ENCODE measurements at regions not wholly inside any gene's neighbourhood (a gene's known extent, or its start where the extent isn't known, plus 50 kb on each side); places are given as distances from the start of the nearest gene placed in this dataset.

DNA sequence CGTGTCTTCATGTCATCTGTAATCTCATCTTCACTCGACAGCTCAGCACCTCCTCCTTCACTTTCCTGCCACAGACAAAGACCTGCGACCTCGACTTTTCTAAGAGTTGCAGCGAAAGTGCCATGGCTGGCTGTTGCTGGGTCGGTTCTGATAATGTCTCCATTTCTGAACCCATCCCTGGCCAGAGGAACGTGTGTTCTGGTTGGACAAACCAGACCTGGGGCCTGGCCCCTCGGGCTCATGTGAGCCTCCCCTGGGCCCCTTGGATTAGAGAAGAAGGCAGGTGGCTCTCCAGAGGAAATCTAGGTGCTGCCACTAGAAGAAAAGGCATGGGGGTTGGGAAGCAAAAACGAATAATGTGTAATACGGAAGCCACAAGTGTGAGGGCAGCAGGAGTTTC is 273.7 kb downstream of the GLRX3 start:
- 17% methylated on average over 2 of the region's 10 CpGs; no CpG with 5 or more reads in 1 of the 2 experiments for WGBS, 2 experiments (ENCODE audit: extremely low coverage in 2 of 2, insufficient read length in 1 of 2)
- peaks cover 33% of the 10 kb centered on the region for H3K9me3 ChIP-seq (ENCODE audit: control insufficient read depth, insufficient read depth, low read length)
- DNase-seq, result no peak

More for the DNA sequence above, 273.7 kb downstream of the GLRX3 start:
- no peak overlapping the region for H4K5ac ChIP-seq (ENCODE audit: low read depth, low read length)
- CTCF ChIA-PET, result no interaction called here
- TF ChIP-seq CEBPB (IDR thresholded peaks at IDR 0.05; ENCODE audit: low read depth, low read length), result no peak
- TF ChIP-seq MAFK (IDR thresholded peaks at IDR 0.05; ENCODE audit: low read depth, low read length), result no peak
- TF ChIP-seq, protein P1, sequence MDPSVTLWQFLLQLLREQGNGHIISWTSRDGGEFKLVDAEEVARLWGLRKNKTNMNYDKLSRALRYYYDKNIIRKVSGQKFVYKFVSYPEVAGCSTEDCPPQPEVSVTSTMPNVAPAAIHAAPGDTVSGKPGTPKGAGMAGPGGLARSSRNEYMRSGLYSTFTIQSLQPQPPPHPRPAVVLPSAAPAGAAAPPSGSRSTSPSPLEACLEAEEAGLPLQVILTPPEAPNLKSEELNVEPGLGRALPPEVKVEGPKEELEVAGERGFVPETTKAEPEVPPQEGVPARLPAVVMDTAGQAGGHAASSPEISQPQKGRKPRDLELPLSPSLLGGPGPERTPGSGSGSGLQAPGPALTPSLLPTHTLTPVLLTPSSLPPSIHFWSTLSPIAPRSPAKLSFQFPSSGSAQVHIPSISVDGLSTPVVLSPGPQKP (IDR thresholded peaks at IDR 0.05; ENCODE audit: borderline replicate concordance, low read depth, low read length), result no peak
- TF ChIP-seq CHD1 (IDR thresholded peaks at IDR 0.05; ENCODE audit: low read depth, low read length), result no peak
- no peak for TF ChIP-seq FOS (IDR thresholded peaks at IDR 0.05; ENCODE audit: low read depth, low read length)
- no peak for TF ChIP-seq SMC3 (IDR thresholded peaks at IDR 0.05; ENCODE audit: low read depth, low read length)
- TF ChIP-seq NFE2L2 (IDR thresholded peaks at IDR 0.05; ENCODE audit: low read depth, low read length), result no peak
- TF ChIP-seq, protein P2, sequence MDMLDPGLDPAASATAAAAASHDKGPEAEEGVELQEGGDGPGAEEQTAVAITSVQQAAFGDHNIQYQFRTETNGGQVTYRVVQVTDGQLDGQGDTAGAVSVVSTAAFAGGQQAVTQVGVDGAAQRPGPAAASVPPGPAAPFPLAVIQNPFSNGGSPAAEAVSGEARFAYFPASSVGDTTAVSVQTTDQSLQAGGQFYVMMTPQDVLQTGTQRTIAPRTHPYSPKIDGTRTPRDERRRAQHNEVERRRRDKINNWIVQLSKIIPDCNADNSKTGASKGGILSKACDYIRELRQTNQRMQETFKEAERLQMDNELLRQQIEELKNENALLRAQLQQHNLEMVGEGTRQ (IDR thresholded peaks at IDR 0.05; ENCODE audit: low read depth, low read length), result no peak
- TF ChIP-seq RAD21 (IDR thresholded peaks at IDR 0.05; ENCODE audit: low read length), result no peak
- TF ChIP-seq MAZ (IDR thresholded peaks at IDR 0.05; ENCODE audit: borderline replicate concordance, low read depth, low read length), result no peak
- TF ChIP-seq POLR2A (IDR thresholded peaks at IDR 0.05; ENCODE audit: low read depth, low read length), result no peak
- no peak for TF ChIP-seq MXI1 (IDR thresholded peaks at IDR 0.05; ENCODE audit: borderline replicate concordance, low read depth, low read length)
- no peak for TF ChIP-seq RFX5 (IDR thresholded peaks at IDR 0.05; ENCODE audit: low read depth, low read length)
- TF ChIP-seq, protein P3, sequence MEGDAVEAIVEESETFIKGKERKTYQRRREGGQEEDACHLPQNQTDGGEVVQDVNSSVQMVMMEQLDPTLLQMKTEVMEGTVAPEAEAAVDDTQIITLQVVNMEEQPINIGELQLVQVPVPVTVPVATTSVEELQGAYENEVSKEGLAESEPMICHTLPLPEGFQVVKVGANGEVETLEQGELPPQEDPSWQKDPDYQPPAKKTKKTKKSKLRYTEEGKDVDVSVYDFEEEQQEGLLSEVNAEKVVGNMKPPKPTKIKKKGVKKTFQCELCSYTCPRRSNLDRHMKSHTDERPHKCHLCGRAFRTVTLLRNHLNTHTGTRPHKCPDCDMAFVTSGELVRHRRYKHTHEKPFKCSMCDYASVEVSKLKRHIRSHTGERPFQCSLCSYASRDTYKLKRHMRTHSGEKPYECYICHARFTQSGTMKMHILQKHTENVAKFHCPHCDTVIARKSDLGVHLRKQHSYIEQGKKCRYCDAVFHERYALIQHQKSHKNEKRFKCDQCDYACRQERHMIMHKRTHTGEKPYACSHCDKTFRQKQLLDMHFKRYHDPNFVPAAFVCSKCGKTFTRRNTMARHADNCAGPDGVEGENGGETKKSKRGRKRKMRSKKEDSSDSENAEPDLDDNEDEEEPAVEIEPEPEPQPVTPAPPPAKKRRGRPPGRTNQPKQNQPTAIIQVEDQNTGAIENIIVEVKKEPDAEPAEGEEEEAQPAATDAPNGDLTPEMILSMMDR (conservative IDR thresholded peaks at IDR 0.05; ENCODE audit: low read depth, low read length), result no peak
- no peak for TF ChIP-seq RCOR1 (IDR thresholded peaks at IDR 0.05; ENCODE audit: insufficient replicate concordance, low read length)
- H3K4me2 ChIP-seq (ENCODE audit: low read depth, low read length), result no peak overlapping the region
- no peak overlapping the region for H3K56ac ChIP-seq (ENCODE audit: extremely low read depth, insufficient read depth, low read length)
- POLR2A ChIA-PET (ENCODE audit: unreplicated experiment), result no interaction called here
- intact Hi-C loops (cut with micrococcal nuclease) (no loop called here), dilution Hi-C loops (cut with HindIII; ENCODE audit: low sequenced_read_pairs, unreplicated experiment) (no loop called here), in situ Hi-C loops (cut with MboI; ENCODE audit: low sequenced_read_pairs) (no loop called here)
- H3K23ac ChIP-seq (ENCODE audit: low read depth, low read length), result no peak overlapping the region
- no peak overlapping the region for H2AK9ac ChIP-seq (replicated peaks; ENCODE audit: low read depth, low read length, poor library complexity)
- H3K4me3 ChIP-seq (ENCODE audit: insufficient read depth, low read depth, low read length), result no peak overlapping the region
- H2BK5ac ChIP-seq (ENCODE audit: low read depth, low read length, poor library complexity, severe bottlenecking), result no peak overlapping the region
- no peak for ATAC-seq (ENCODE audit: low read depth)
- H2BK20ac ChIP-seq (ENCODE audit: low read depth, low read length), result no peak overlapping the region
- no peak overlapping the region for H2AFZ ChIP-seq (replicated peaks; ENCODE audit: low read length, poor library complexity)
- no TSS peak for BruUV-seq (replicated peaks)
- H4K20me1 ChIP-seq (ENCODE audit: insufficient read depth, low read length), result no peaks in the 10 kb centered on the region
- no peaks in the 10 kb centered on the region for H3K4me1 ChIP-seq (ENCODE audit: control insufficient read depth, insufficient read depth, low read length)
- H2BK15ac ChIP-seq (ENCODE audit: low read depth, low read length), result no peak overlapping the region
- H3K9me1 ChIP-seq (ENCODE audit: insufficient read depth, low read length), result no peaks in the 10 kb centered on the region
- no peaks in the 10 kb centered on the region for H3K27me3 ChIP-seq (ENCODE audit: control insufficient read depth, insufficient read depth, low read length)
- no peak overlapping the region for H3K14ac ChIP-seq (replicated peaks; ENCODE audit: low read depth, low read length)
- H4K8ac ChIP-seq (ENCODE audit: low read depth in 2 of 2, low read length in 2 of 2), result no peak overlapping the region
- no peak overlapping the region for H2BK120ac ChIP-seq (ENCODE audit: low read depth, low read length)
- no peak overlapping the region for H2AK5ac ChIP-seq (ENCODE audit: low read depth, low read length)
- no peak overlapping the region for H3K18ac ChIP-seq (ENCODE audit: low read depth, low read length)
- no peak overlapping the region for H4K91ac ChIP-seq (ENCODE audit: insufficient read depth, low read depth, low read length)
- no peak overlapping the region for H3K9ac ChIP-seq (ENCODE audit: low read depth, low read length)
- H3K27ac ChIP-seq (ENCODE audit: insufficient read depth, low read length), result no peak overlapping the region
- no peaks in the 10 kb centered on the region for H3K79me1 ChIP-seq (ENCODE audit: low read depth in 1 of 2, low read length in 2 of 2)
- no peak overlapping the region for H3K4ac ChIP-seq (ENCODE audit: low read depth, low read length)
- no peaks in the 10 kb centered on the region for H3K36me3 ChIP-seq (ENCODE audit: control insufficient read depth, insufficient read depth, low read length)
